ENCODE measurements at regions not wholly inside any gene's neighbourhood (a gene's known extent, or its start where the extent isn't known, plus 50 kb on each side); places are given as distances from the start of the nearest gene placed in this dataset.
"Not testable (repeated sequence)": the region's sequence is repeated elsewhere in the genome, so short reads cannot be mapped to it uniquely, and the experiment has no call there.

DNA sequence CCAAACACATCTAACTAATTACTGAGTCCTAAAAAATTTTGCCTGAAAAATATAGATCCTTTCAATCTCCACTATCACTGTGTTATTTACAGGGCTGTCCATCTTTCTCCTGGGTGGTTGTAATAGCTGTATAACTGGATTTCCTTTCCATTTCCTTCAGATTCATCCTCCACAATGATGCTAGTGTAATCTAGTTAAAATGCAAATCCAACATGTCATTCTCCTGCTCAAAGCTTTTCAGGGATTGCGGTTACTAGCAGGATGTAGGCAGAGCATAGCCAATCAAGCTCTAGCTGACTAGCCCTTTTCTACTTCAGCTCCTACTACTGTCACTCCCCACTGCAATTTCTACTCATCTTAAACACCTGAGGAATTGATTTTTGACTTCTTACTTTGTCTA is 283.0 kb downstream of the RAB38 start:
- H3K27me3 Mint-ChIP-seq = peaks cover 2% of the 10 kb centered on the region
- H3K36me3 Mint-ChIP-seq (ENCODE audit: low read depth) = no peaks in the 10 kb centered on the region
- no peak overlapping the region for H3K4me3 Mint-ChIP-seq
- H3K9me3 Mint-ChIP-seq = no peaks in the 10 kb centered on the region
- no peak for DNase-seq
- ChIA-PET POLR2A (no interaction called here), CTCF (no interaction called here)
- H3K4me1 Mint-ChIP-seq = no peaks in the 10 kb centered on the region
- H3K27ac Mint-ChIP-seq = no peak overlapping the region

- DNase-seq = no peak
Measured at GRCh38 chr11:87889126-87889525, 286.1 kb downstream of the RAB38 start.

GRCh38 chr11:87885084-87885483 is 290.2 kb downstream of the RAB38 start:
- CTCF ChIA-PET; H3K27ac Mint-ChIP-seq; H3K4me3 Mint-ChIP-seq; H3K27me3 Mint-ChIP-seq; H3K36me3 Mint-ChIP-seq (ENCODE audit: low read depth); H3K9me3 Mint-ChIP-seq; POLR2A ChIA-PET; DNase-seq; H3K4me1 Mint-ChIP-seq: not testable (repeated sequence)

More at GRCh38 chr11:87889126-87889525, 286.1 kb downstream of the RAB38 start:
- H3K36me3 Mint-ChIP-seq (ENCODE audit: low read depth) = no peaks in the 10 kb centered on the region
- ChIA-PET CTCF (no interaction called here), POLR2A (no interaction called here)
- H3K9me3 Mint-ChIP-seq = no peaks in the 10 kb centered on the region
- H3K27ac Mint-ChIP-seq = no peak overlapping the region
- no peak overlapping the region for H3K4me3 Mint-ChIP-seq
- H3K4me1 Mint-ChIP-seq = no peaks in the 10 kb centered on the region
- H3K27me3 Mint-ChIP-seq = no peaks in the 10 kb centered on the region

DNA sequence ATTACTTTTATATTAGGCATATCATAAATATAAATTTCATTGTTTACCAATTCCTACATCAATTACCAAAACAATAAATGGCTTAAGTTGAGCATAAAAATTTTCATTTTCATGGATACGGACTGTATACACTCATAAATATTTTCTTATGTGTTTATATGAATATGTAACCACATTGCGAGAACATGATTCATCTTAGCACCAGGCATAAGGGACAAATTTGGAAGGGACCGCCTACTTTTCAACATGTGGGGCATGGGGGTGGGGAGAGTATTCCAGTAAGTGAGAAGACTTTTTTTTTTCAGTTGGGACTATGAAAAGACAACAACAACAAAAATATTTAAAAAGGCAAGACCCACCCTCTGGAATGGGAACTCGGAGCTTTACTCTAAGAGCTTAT is 296.1 kb downstream of the RAB38 start:
- CTCF ChIA-PET = no interaction called here
- Mint-ChIP-seq H3K4me3 (no peak overlapping the region), H3K27ac (no peak overlapping the region), H3K27me3 (no peaks in the 10 kb centered on the region), H3K9me3 (no peaks in the 10 kb centered on the region), H3K4me1 (no peaks in the 10 kb centered on the region), H3K36me3 (ENCODE audit: low read depth) (no peaks in the 10 kb centered on the region)
- POLR2A ChIA-PET = no interaction called here
- DNase-seq = no peak

GRCh38 chr11:87878373-87878825 is 296.8 kb downstream of the RAB38 start:
- POLR2A ChIA-PET = no interaction called here

GRCh38 chr11:87871056-87871455 is 304.2 kb downstream of the RAB38 start:
- no peaks in the 10 kb centered on the region for H3K36me3 Mint-ChIP-seq (ENCODE audit: low read depth)
- H3K27me3 Mint-ChIP-seq = no peaks in the 10 kb centered on the region
- H3K4me3 Mint-ChIP-seq = no peak overlapping the region
- no peaks in the 10 kb centered on the region for H3K9me3 Mint-ChIP-seq
- no peaks in the 10 kb centered on the region for H3K4me1 Mint-ChIP-seq
- no peak for DNase-seq
- ChIA-PET CTCF (no interaction called here), POLR2A (no interaction called here)
- no peak overlapping the region for H3K27ac Mint-ChIP-seq

More at GRCh38 chr11:87878373-87878825, 296.8 kb downstream of the RAB38 start:
- Mint-ChIP-seq H3K27ac (no peak overlapping the region), H3K27me3 (no peaks in the 10 kb centered on the region), H3K4me1 (no peaks in the 10 kb centered on the region), H3K9me3 (no peaks in the 10 kb centered on the region), H3K36me3 (ENCODE audit: low read depth) (no peaks in the 10 kb centered on the region), H3K4me3 (no peak overlapping the region)
- DNase-seq = peak; percentile 6
- CTCF ChIA-PET = no interaction called here

- no peaks in the 10 kb centered on the region for H3K27me3 Mint-ChIP-seq
- POLR2A ChIA-PET = no interaction called here
- H3K4me1 Mint-ChIP-seq = no peaks in the 10 kb centered on the region
Measured at GRCh38 chr11:87870086-87870485, 305.2 kb downstream of the RAB38 start.

DNA sequence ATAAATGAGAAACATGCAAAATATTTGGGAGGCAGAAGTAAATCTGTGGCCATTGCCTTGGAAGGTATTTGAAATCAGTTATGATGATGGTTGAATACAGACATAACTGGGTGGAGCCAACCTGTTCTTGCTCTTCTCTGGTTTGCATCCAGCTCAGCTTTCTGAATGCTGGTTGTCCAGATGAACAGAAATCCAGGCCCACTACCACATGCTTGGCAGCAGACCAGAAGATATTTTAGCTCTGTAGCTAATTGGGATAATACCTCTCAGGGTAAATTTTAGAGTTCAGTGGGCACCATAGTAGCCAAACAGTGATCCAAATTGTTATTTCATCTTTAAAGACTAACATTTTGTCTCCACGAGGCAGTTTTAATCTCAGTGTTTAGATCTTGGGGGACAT is 308.3 kb downstream of the RAB38 start:
- no peaks in the 10 kb centered on the region for H3K27me3 Mint-ChIP-seq
- no peak for DNase-seq
- CTCF ChIA-PET = no interaction called here

More at GRCh38 chr11:87870086-87870485, 305.2 kb downstream of the RAB38 start:
- CTCF ChIA-PET = interaction anchor here (0.6 kb wide), 1 partner anchor 658 kb away, joined by 6 read pairs; no protein-coding TSS in a partner anchor
- H3K36me3 Mint-ChIP-seq (ENCODE audit: low read depth) = no peaks in the 10 kb centered on the region
- H3K9me3 Mint-ChIP-seq = no peaks in the 10 kb centered on the region
- no peak overlapping the region for H3K4me3 Mint-ChIP-seq
- no peak overlapping the region for H3K27ac Mint-ChIP-seq
- DNase-seq = no peak

DNA sequence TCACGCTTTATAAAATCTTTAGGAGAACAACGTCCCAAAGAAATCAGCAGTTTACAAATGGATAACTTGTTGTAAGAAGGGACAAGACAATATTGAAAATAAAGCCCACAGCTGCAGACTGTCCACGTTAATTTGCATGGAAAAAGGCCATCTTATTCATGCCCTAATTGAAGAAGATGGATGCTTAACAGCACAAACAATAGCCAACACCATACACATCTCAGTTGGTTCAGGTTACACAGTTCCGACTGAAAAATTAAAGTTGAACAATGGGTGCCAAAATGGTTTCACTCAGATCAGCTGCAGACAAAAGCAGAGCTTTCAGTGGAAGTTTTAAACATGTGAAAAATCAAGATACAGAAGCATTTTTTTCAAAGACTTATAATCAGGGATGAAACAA is 314.2 kb downstream of the RAB38 start:
- no peaks in the 10 kb centered on the region for H3K9me3 Mint-ChIP-seq
- no peaks in the 10 kb centered on the region for H3K4me1 Mint-ChIP-seq
- CTCF ChIA-PET = no interaction called here
- DNase-seq = no peak
- H3K4me3 Mint-ChIP-seq = no peak overlapping the region
- H3K27ac Mint-ChIP-seq = no peak overlapping the region
- no peaks in the 10 kb centered on the region for H3K27me3 Mint-ChIP-seq
- H3K36me3 Mint-ChIP-seq (ENCODE audit: low read depth) = no peaks in the 10 kb centered on the region
- POLR2A ChIA-PET = no interaction called here

More for the DNA sequence above, 308.3 kb downstream of the RAB38 start:
- H3K4me3 Mint-ChIP-seq = no peak overlapping the region
- no peaks in the 10 kb centered on the region for H3K4me1 Mint-ChIP-seq
- POLR2A ChIA-PET = no interaction called here
- no peaks in the 10 kb centered on the region for H3K9me3 Mint-ChIP-seq
- H3K27ac Mint-ChIP-seq = no peak overlapping the region
- H3K36me3 Mint-ChIP-seq (ENCODE audit: low read depth) = no peaks in the 10 kb centered on the region

- Mint-ChIP-seq H3K4me1 (no peaks in the 10 kb centered on the region), H3K27me3 (no peaks in the 10 kb centered on the region), H3K4me3 (no peak overlapping the region), H3K27ac (no peak overlapping the region), H3K9me3 (no peaks in the 10 kb centered on the region), H3K36me3 (ENCODE audit: low read depth) (no peaks in the 10 kb centered on the region)
- CTCF ChIA-PET = no interaction called here
- no peak for DNase-seq
- POLR2A ChIA-PET = no interaction called here
Measured at GRCh38 chr11:87859636-87860035, 315.6 kb downstream of the RAB38 start.

- no peaks in the 10 kb centered on the region for H3K4me1 Mint-ChIP-seq
- H3K27ac Mint-ChIP-seq = no peak overlapping the region
- no peak for DNase-seq
Measured at GRCh38 chr11:87851827-87852226, 323.4 kb downstream of the RAB38 start.

DNA sequence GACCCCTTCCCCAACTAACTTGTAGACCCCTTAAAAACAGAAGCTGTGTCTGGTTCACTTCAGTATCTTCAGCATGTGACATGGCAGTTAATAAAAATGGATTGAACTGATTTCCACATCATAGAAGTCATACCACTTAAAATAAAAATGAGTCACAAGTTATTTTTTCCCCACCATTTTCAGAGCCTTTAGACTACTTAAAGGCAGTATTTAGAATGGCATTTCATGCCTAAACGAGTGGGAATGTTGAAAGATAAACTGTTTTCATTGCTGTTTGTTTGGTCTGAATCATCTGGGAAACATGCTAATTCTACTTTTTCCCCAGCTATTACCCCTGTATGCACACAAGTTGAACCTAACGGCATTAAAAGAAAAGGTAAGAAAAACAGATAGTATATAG is 324.0 kb downstream of the RAB38 start:
- Mint-ChIP-seq H3K36me3 (ENCODE audit: low read depth) (no peaks in the 10 kb centered on the region), H3K27me3 (no peaks in the 10 kb centered on the region), H3K27ac (no peak overlapping the region), H3K9me3 (no peaks in the 10 kb centered on the region), H3K4me1 (no peaks in the 10 kb centered on the region), H3K4me3 (no peak overlapping the region)
- ChIA-PET POLR2A (no interaction called here), CTCF (no interaction called here)
- DNase-seq = no peak

More at GRCh38 chr11:87851827-87852226, 323.4 kb downstream of the RAB38 start:
- POLR2A ChIA-PET = no interaction called here
- Mint-ChIP-seq H3K27me3 (no peaks in the 10 kb centered on the region), H3K9me3 (no peaks in the 10 kb centered on the region), H3K36me3 (ENCODE audit: low read depth) (no peaks in the 10 kb centered on the region), H3K4me3 (no peak overlapping the region)
- CTCF ChIA-PET = no interaction called here

DNA sequence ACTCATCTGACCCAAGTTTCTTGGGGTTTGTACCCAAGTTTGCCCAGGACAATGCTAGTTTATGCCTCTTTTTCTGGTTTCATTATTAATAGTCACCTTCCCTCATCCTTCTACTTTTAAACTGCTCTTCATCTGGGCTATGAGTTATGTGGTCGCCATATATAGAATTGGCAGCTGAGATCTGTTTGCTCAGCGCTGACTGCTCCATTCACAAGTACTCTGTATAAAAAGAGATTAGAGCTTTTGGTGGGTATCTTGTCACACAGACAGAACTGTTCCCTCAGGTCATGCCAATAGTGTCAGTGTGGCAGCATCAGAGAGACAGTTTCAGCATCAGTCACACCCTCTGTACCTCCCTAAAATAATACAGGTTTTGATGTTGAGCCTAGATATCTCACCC is 326.0 kb downstream of the RAB38 start:
- H3K36me3 Mint-ChIP-seq (ENCODE audit: low read depth) = no peaks in the 10 kb centered on the region
- no peak overlapping the region for H3K27ac Mint-ChIP-seq
- ChIA-PET POLR2A (no interaction called here), CTCF (no interaction called here)
- no peaks in the 10 kb centered on the region for H3K4me1 Mint-ChIP-seq
- no peak for DNase-seq
- no peaks in the 10 kb centered on the region for H3K9me3 Mint-ChIP-seq
- H3K4me3 Mint-ChIP-seq = no peak overlapping the region
- no peaks in the 10 kb centered on the region for H3K27me3 Mint-ChIP-seq

- ChIA-PET CTCF (no interaction called here), POLR2A (no interaction called here)
- H3K4me1 Mint-ChIP-seq = no peaks in the 10 kb centered on the region
- no peak overlapping the region for H3K27ac Mint-ChIP-seq
- peaks cover 4% of the 10 kb centered on the region for H3K9me3 Mint-ChIP-seq
- H3K36me3 Mint-ChIP-seq (ENCODE audit: low read depth) = no peaks in the 10 kb centered on the region
- H3K27me3 Mint-ChIP-seq = no peaks in the 10 kb centered on the region
- no peak overlapping the region for H3K4me3 Mint-ChIP-seq
- DNase-seq = no peak
Measured at GRCh38 chr11:87840786-87841185, 334.5 kb downstream of the RAB38 start.

DNA sequence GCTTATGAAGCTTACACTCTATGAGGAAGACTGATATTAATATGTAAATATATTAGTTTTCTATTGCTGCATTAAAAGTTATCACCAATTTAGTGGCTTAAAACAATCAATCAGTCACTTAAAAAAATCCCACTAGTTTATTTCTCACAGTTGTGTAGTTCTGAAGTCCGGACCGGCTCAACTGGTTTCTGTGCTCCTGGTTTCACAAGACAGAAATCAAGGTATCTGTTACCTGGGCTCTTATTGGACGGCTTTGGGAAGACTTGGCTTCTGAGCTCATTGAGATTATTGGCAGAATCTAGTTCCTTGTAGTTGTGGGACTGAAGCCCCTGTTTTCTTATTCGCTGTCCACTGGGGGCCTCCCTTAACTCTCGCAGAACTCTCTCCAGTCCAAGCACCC is 343.0 kb downstream of the RAB38 start:
- ChIA-PET CTCF (no interaction called here), POLR2A (no interaction called here)

More for the DNA sequence above, 343.0 kb downstream of the RAB38 start:
- Mint-ChIP-seq H3K9me3 (no peaks in the 10 kb centered on the region), H3K36me3 (ENCODE audit: low read depth) (no peaks in the 10 kb centered on the region), H3K27me3 (no peaks in the 10 kb centered on the region), H3K4me1 (no peaks in the 10 kb centered on the region), H3K4me3 (no peak overlapping the region), H3K27ac (no peak overlapping the region)
- DNase-seq = no peak

Measured in activated CD4-positive, alpha-beta T cell treated with anti-CD3 and anti-CD28 coated beads, Interleukin-2, amount 10 ng/mL, durations not matched to agents 7 days and 5 days (primary cell).